ENCODE measurements at regions not wholly inside any gene's neighbourhood (a gene's known extent, or its start where the extent isn't known, plus 50 kb on each side); places are given as distances from the start of the nearest gene placed in this dataset.

DNA sequence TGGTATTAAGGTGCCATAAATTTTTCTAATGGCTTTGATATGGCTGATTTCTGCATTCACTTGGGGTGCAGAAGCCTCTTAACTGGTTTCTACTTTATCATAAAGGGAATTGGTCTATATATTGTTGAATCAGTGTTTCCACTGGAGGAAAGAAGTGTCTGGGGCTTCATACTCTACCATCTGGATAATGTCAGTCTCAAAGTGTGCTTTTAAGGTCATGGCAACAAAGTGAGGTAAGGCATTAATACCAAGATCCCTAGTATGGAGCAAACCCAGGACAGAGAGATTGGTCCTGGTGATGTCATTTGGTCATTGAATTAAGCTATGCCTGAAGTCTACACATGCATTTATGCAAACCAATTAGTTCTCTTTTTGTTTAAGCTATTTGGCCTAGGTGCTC, 309.9 kb downstream of the DUSP10 start:
- DNase-seq (ENCODE audit: extremely low spot score): no peak
- ChIA-PET CTCF (interaction anchor here (0.6 to 2.8 kb wide), 4 partner anchors 157 to 622 kb away, joined by 3 to 19 read pairs (median 3); no protein-coding TSS in a partner anchor), POLR2A (interaction anchor here (0.6 kb wide), 1 partner anchor 167 kb away, joined by 3 read pairs; no protein-coding TSS in a partner anchor)
- TF ChIP-seq HDGF (IDR thresholded peaks at IDR 0.05; ENCODE audit: borderline replicate concordance) (no peak), FOXK2 (IDR thresholded peaks at IDR 0.05) (no peak), SUZ12 (IDR thresholded peaks at IDR 0.05) (no peak), ARNT (IDR thresholded peaks at IDR 0.05) (no peak), FOXA1 (IDR thresholded peaks at IDR 0.05) (no peak), ZNF384 (IDR thresholded peaks at IDR 0.05) (no peak), TARDBP (IDR thresholded peaks at IDR 0.05) (no peak), NFRKB (IDR thresholded peaks at IDR 0.05) (no peak), LEF1 (IDR thresholded peaks at IDR 0.05; ENCODE audit: borderline replicate concordance) (no peak), ELF4 (IDR thresholded peaks at IDR 0.05) (no peak), FOXM1 (IDR thresholded peaks at IDR 0.05; ENCODE audit: borderline replicate concordance) (no peak), BHLHE40 (IDR thresholded peaks at IDR 0.05; ENCODE audit: borderline replicate concordance) (no peak), CTBP1 (IDR thresholded peaks at IDR 0.05; ENCODE audit: borderline replicate concordance) (no peak), SP1 (IDR thresholded peaks at IDR 0.05) (no peak), L3MBTL2 (conservative IDR thresholded peaks at IDR 0.05) (no peak)
- TF ChIP-seq, protein P1, sequence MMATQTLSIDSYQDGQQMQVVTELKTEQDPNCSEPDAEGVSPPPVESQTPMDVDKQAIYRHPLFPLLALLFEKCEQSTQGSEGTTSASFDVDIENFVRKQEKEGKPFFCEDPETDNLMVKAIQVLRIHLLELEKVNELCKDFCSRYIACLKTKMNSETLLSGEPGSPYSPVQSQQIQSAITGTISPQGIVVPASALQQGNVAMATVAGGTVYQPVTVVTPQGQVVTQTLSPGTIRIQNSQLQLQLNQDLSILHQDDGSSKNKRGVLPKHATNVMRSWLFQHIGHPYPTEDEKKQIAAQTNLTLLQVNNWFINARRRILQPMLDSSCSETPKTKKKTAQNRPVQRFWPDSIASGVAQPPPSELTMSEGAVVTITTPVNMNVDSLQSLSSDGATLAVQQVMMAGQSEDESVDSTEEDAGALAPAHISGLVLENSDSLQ (IDR thresholded peaks at IDR 0.05): no peak

DNA sequence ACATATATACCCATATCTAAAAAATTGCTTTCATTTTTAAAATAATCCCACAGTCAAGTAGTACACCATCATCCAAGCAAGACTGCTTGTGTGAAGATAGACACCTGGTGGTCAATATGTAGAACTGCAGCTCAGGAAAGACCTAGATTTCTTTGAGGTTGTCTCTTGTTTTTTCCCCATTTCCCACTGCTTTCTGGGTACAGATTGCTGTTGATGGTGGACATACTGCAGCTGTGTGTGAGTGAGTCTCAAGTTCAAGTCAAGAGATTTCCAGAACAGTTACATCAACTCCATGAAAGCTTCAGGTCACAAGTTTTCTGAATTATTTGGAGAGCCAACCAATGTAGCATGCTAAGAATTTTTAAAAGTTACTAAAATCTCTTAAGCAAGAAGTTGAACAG, 306.4 kb downstream of the DUSP10 start:
- peak; percentile 47 for DNase-seq (ENCODE audit: extremely low spot score)
- ChIA-PET POLR2A (no interaction called here), CTCF (interaction anchor here (0.6 to 2.2 kb wide), 6 partner anchors 162 to 1020 kb away, joined by 3 to 26 read pairs (median 4); no protein-coding TSS in a partner anchor)
- TF ChIP-seq SP1 (IDR thresholded peaks at IDR 0.05): no peak
- TF ChIP-seq FOXK2 (IDR thresholded peaks at IDR 0.05): no peak
- no peak for TF ChIP-seq NFRKB (IDR thresholded peaks at IDR 0.05)
- no peak for TF ChIP-seq LEF1 (IDR thresholded peaks at IDR 0.05; ENCODE audit: borderline replicate concordance)
- no peak for TF ChIP-seq TARDBP (IDR thresholded peaks at IDR 0.05)
- no peak for TF ChIP-seq L3MBTL2 (conservative IDR thresholded peaks at IDR 0.05)
- TF ChIP-seq, protein P1 (IDR thresholded peaks at IDR 0.05): no peak
- no peak for TF ChIP-seq FOXA1 (IDR thresholded peaks at IDR 0.05)
- no peak for TF ChIP-seq CTBP1 (IDR thresholded peaks at IDR 0.05; ENCODE audit: borderline replicate concordance)
- TF ChIP-seq ZNF384 (IDR thresholded peaks at IDR 0.05): no peak
- TF ChIP-seq HDGF (IDR thresholded peaks at IDR 0.05; ENCODE audit: borderline replicate concordance): no peak
- TF ChIP-seq ELF4 (IDR thresholded peaks at IDR 0.05): no peak

DNA sequence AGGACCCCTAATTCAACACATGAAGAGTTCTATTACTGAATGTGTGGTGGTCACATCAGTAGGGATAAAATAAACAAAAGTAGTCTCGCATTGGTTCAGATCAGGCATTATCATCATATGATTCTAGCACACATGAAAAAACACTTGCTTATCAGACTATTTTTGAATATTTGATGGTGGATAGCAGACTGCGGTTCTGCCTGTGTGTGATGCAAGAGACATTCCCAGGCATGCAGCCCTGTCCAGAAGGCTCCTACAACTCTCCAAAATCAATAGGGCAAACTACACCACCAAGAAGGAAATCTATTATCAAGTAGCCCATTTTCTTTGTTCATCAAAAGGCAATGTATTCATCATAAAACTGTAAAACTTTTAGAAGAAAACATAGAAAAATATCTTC, 304.7 kb downstream of the DUSP10 start:
- CTCF ChIA-PET: no interaction called here

DNA sequence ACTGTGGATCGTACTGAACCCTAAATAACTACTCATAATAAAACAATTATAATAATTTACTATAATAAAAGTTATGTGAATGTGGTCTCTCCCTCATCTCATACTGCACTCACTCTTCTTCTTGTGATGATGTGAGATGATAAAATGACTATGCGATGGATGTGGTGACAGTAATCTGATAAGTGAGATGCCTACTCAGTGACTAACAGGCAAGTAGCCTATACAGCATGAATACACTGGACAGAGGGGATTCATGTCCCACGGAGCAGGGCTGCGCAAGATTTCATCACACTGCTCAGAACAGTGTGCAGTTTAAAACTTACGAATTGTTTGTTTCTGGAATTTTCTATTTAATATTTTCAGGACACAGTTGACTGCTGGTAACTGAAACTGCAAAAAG, 304.0 kb downstream of the DUSP10 start:
- no peak for TF ChIP-seq CTBP1 (IDR thresholded peaks at IDR 0.05; ENCODE audit: borderline replicate concordance)
- no peak for TF ChIP-seq HDGF (IDR thresholded peaks at IDR 0.05; ENCODE audit: borderline replicate concordance)
- no peak for TF ChIP-seq ARNT (IDR thresholded peaks at IDR 0.05)
- TF ChIP-seq LEF1 (IDR thresholded peaks at IDR 0.05; ENCODE audit: borderline replicate concordance): no peak
- TF ChIP-seq NFRKB (IDR thresholded peaks at IDR 0.05): no peak
- TF ChIP-seq BHLHE40 (IDR thresholded peaks at IDR 0.05; ENCODE audit: borderline replicate concordance): no peak
- no peak for TF ChIP-seq FOXA1 (IDR thresholded peaks at IDR 0.05)
- TF ChIP-seq, protein P1 (IDR thresholded peaks at IDR 0.05): no peak
- DNase-seq (ENCODE audit: extremely low spot score): no peak
- ChIA-PET POLR2A (no interaction called here), CTCF (no interaction called here)

More for the DNA sequence above, 304.7 kb downstream of the DUSP10 start:
- no peak for DNase-seq (ENCODE audit: extremely low spot score)
- TF ChIP-seq L3MBTL2 (conservative IDR thresholded peaks at IDR 0.05) (no peak), FOXK2 (IDR thresholded peaks at IDR 0.05) (no peak), SUZ12 (IDR thresholded peaks at IDR 0.05) (no peak), SP1 (IDR thresholded peaks at IDR 0.05) (no peak), FOXA1 (IDR thresholded peaks at IDR 0.05) (no peak), NFRKB (IDR thresholded peaks at IDR 0.05) (no peak), TARDBP (IDR thresholded peaks at IDR 0.05) (no peak), ARNT (IDR thresholded peaks at IDR 0.05) (no peak), ZNF384 (IDR thresholded peaks at IDR 0.05) (no peak), BHLHE40 (IDR thresholded peaks at IDR 0.05; ENCODE audit: borderline replicate concordance) (no peak), CTBP1 (IDR thresholded peaks at IDR 0.05; ENCODE audit: borderline replicate concordance) (no peak), HDGF (IDR thresholded peaks at IDR 0.05; ENCODE audit: borderline replicate concordance) (no peak), LEF1 (IDR thresholded peaks at IDR 0.05; ENCODE audit: borderline replicate concordance) (no peak), ELF4 (IDR thresholded peaks at IDR 0.05) (no peak), FOXM1 (IDR thresholded peaks at IDR 0.05; ENCODE audit: borderline replicate concordance) (no peak)
- TF ChIP-seq, protein P1 (IDR thresholded peaks at IDR 0.05): no peak
- POLR2A ChIA-PET: no interaction called here

DNA sequence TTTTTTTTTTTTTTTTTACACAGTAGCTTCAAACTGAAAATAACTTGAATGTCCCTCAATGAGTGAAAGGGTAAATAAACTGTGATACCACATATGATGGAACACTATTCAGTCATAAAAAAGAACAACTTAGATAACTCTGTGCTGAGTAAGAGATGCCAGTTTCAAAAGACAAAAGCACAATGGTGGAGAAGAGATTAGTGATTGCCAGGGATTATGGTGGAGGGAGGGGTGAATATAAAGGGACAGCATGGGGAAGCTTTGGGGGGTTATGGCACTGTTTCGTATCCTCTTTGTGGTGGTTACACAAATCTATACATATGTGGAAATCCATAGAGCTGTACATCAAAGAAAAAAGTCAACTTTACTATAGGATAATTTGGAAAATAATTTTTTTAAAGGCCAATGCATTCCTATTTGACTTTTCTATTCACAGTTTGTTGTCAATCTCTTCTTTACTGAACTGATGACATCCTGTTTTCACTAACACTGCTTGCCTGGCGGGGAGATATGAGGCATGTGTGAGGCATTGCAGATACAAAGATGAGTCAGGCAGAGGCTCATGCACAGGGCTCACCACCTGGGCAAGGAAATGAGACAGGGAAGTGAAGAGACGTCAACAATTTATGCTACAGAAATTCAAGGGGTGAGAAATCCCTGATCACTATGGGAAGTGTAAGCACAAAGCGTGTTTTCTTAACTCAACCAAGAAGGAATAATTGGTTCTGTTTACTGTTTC, 302.7 kb downstream of the DUSP10 start:
- ChIA-PET CTCF (interaction anchor here (1.2 kb wide), 1 partner anchor 175 kb away, joined by 5 read pairs; no protein-coding TSS in a partner anchor), POLR2A (no interaction called here)
- DNase-seq (ENCODE audit: extremely low spot score): no peak
- TF ChIP-seq FOXK2 (IDR thresholded peaks at IDR 0.05) (no peak), SUZ12 (IDR thresholded peaks at IDR 0.05) (no peak), NFRKB (IDR thresholded peaks at IDR 0.05) (no peak), L3MBTL2 (conservative IDR thresholded peaks at IDR 0.05) (no peak), ELF4 (IDR thresholded peaks at IDR 0.05) (no peak), BHLHE40 (IDR thresholded peaks at IDR 0.05; ENCODE audit: borderline replicate concordance) (no peak), CTBP1 (IDR thresholded peaks at IDR 0.05; ENCODE audit: borderline replicate concordance) (no peak), ARNT (IDR thresholded peaks at IDR 0.05) (no peak), HDGF (IDR thresholded peaks at IDR 0.05; ENCODE audit: borderline replicate concordance) (no peak), ZNF384 (IDR thresholded peaks at IDR 0.05) (no peak), LEF1 (IDR thresholded peaks at IDR 0.05; ENCODE audit: borderline replicate concordance) (no peak), FOXA1 (IDR thresholded peaks at IDR 0.05) (no peak), TARDBP (IDR thresholded peaks at IDR 0.05) (no peak), SP1 (IDR thresholded peaks at IDR 0.05) (no peak), FOXM1 (IDR thresholded peaks at IDR 0.05; ENCODE audit: borderline replicate concordance) (no peak)
- TF ChIP-seq, protein P1 (IDR thresholded peaks at IDR 0.05): no peak

All from HEK293T (cell line).